ENCODE measurements at regions not wholly inside any gene's neighbourhood (a gene's known extent, or its start where the extent isn't known, plus 50 kb on each side); places are given as distances from the start of the nearest gene placed in this dataset.

GRCh38 chr18:43812627-43813026 lies 535.3 kb upstream of the SYT4 start:
- Histone ChIP-seq H3K4me2 (ENCODE audit: low read length) (no peak overlapping the region), H3K79me2 (ENCODE audit: control insufficient read depth, insufficient read depth, low read length, poor library complexity) (no peaks in the 10 kb centered on the region), H4K8ac (ENCODE audit: low read depth, low read length) (no peak overlapping the region), H3K18ac (ENCODE audit: low read length) (no peak overlapping the region), H2BK12ac (ENCODE audit: low read length) (no peak overlapping the region), H3K4me1 (ENCODE audit: control insufficient read depth in 1 of 2, insufficient read depth in 2 of 2, low read length in 2 of 2) (no peaks in the 10 kb centered on the region), H2AFZ (ENCODE audit: insufficient read depth, low read length, poor library complexity) (no peak overlapping the region), H3K14ac (ENCODE audit: low read length) (no peak overlapping the region), H3K4me3 (ENCODE audit: low read depth, low read length) (no peak overlapping the region), H3K79me1 (ENCODE audit: low read length) (no peaks in the 10 kb centered on the region), H2BK5ac (ENCODE audit: low read depth, low read length, poor library complexity) (no peak overlapping the region), H3K36me3 (ENCODE audit: control insufficient read depth in 1 of 2, insufficient read depth in 2 of 2, low read length in 2 of 2) (no peaks in the 10 kb centered on the region), H2AK5ac (ENCODE audit: low read length) (no peak overlapping the region), H4K91ac (ENCODE audit: low read depth, low read length) (no peak overlapping the region), H3K9me3 (ENCODE audit: insufficient read depth, low read depth, low read length) (no peaks in the 10 kb centered on the region), H3K27me3 (ENCODE audit: insufficient read depth, low read length) (no peaks in the 10 kb centered on the region), H3K9ac (ENCODE audit: low read length) (no peak overlapping the region), H2BK120ac (ENCODE audit: insufficient read depth, low read length, poor library complexity) (no peak overlapping the region), H3K23ac (ENCODE audit: low read length) (no peak overlapping the region), H3K27ac (ENCODE audit: low read depth, low read length) (no peak overlapping the region), H3K4ac (ENCODE audit: low read depth, low read length) (no peak overlapping the region), H4K12ac (ENCODE audit: low read depth, low read length) (no peak overlapping the region)
- no peak for DNase-seq
- no CpG with 5 or more reads among the region's 1 CpG for WGBS (ENCODE audit: extremely low coverage, insufficient coverage, insufficient read length)

- no peaks in the 10 kb centered on the region for H3K4me1 ChIP-seq (ENCODE audit: control insufficient read depth in 1 of 2, insufficient read depth in 2 of 2, low read length in 2 of 2)
- no CpG with 5 or more reads among the region's 1 CpG for WGBS (ENCODE audit: extremely low coverage, insufficient coverage, insufficient read length)
These were observed 542.1 kb upstream of the SYT4 start for GRCh38 chr18:43819397-43819796.

GRCh38 chr18:43819873-43820272 lies 542.6 kb upstream of the SYT4 start:
- H3K14ac ChIP-seq (ENCODE audit: low read length) = no peak overlapping the region
- no peak overlapping the region for H2AK5ac ChIP-seq (ENCODE audit: low read length)
- H3K79me2 ChIP-seq (ENCODE audit: control insufficient read depth, insufficient read depth, low read length, poor library complexity) = no peaks in the 10 kb centered on the region
- H2BK12ac ChIP-seq (ENCODE audit: low read length) = no peak overlapping the region
- no peak overlapping the region for H3K27ac ChIP-seq (ENCODE audit: low read depth, low read length)
- H3K4ac ChIP-seq (ENCODE audit: low read depth, low read length) = no peak overlapping the region
- H3K36me3 ChIP-seq (ENCODE audit: control insufficient read depth in 1 of 2, insufficient read depth in 2 of 2, low read length in 2 of 2) = no peaks in the 10 kb centered on the region
- no peak for DNase-seq
- no peaks in the 10 kb centered on the region for H3K9me3 ChIP-seq (ENCODE audit: insufficient read depth, low read depth, low read length)
- H3K23ac ChIP-seq (ENCODE audit: low read length) = no peak overlapping the region
- H2BK120ac ChIP-seq (ENCODE audit: insufficient read depth, low read length, poor library complexity) = no peak overlapping the region
- H3K79me1 ChIP-seq (ENCODE audit: low read length) = no peaks in the 10 kb centered on the region
- H3K27me3 ChIP-seq (ENCODE audit: insufficient read depth, low read length) = no peaks in the 10 kb centered on the region
- H3K4me3 ChIP-seq (ENCODE audit: low read depth, low read length) = no peak overlapping the region
- WGBS (ENCODE audit: extremely low coverage, insufficient coverage, insufficient read length) = no CpG with 5 or more reads among the region's 1 CpG
- no peak overlapping the region for H3K4me2 ChIP-seq (ENCODE audit: low read length)
- H2BK5ac ChIP-seq (ENCODE audit: low read depth, low read length, poor library complexity) = no peak overlapping the region
- peaks cover 0 to 2% of the 10 kb centered on the region in 2 experiments for H3K4me1 ChIP-seq (ENCODE audit: control insufficient read depth in 1 of 2, insufficient read depth in 2 of 2, low read length in 2 of 2)
- no peak overlapping the region for H2AFZ ChIP-seq (ENCODE audit: insufficient read depth, low read length, poor library complexity)
- no peak overlapping the region for H4K8ac ChIP-seq (ENCODE audit: low read depth, low read length)
- no peak overlapping the region for H3K18ac ChIP-seq (ENCODE audit: low read length)
- H3K9ac ChIP-seq (ENCODE audit: low read length) = no peak overlapping the region
- H4K91ac ChIP-seq (ENCODE audit: low read depth, low read length) = no peak overlapping the region
- no peak overlapping the region for H4K12ac ChIP-seq (ENCODE audit: low read depth, low read length)

More at GRCh38 chr18:43819397-43819796, 542.1 kb upstream of the SYT4 start:
- Histone ChIP-seq H3K27ac (ENCODE audit: low read depth, low read length) (no peak overlapping the region), H3K9ac (ENCODE audit: low read length) (no peak overlapping the region), H4K8ac (ENCODE audit: low read depth, low read length) (no peak overlapping the region), H3K36me3 (ENCODE audit: control insufficient read depth in 1 of 2, insufficient read depth in 2 of 2, low read length in 2 of 2) (no peaks in the 10 kb centered on the region), H3K27me3 (ENCODE audit: insufficient read depth, low read length) (no peaks in the 10 kb centered on the region), H3K79me2 (ENCODE audit: control insufficient read depth, insufficient read depth, low read length, poor library complexity) (no peaks in the 10 kb centered on the region), H3K4me3 (ENCODE audit: low read depth, low read length) (no peak overlapping the region), H2BK5ac (ENCODE audit: low read depth, low read length, poor library complexity) (no peak overlapping the region), H2AK5ac (ENCODE audit: low read length) (no peak overlapping the region), H3K23ac (ENCODE audit: low read length) (no peak overlapping the region), H3K18ac (ENCODE audit: low read length) (no peak overlapping the region), H2BK120ac (ENCODE audit: insufficient read depth, low read length, poor library complexity) (no peak overlapping the region), H3K14ac (ENCODE audit: low read length) (no peak overlapping the region), H3K4ac (ENCODE audit: low read depth, low read length) (no peak overlapping the region), H3K4me2 (ENCODE audit: low read length) (no peak overlapping the region), H4K12ac (ENCODE audit: low read depth, low read length) (no peak overlapping the region), H3K9me3 (ENCODE audit: insufficient read depth, low read depth, low read length) (no peaks in the 10 kb centered on the region), H3K79me1 (ENCODE audit: low read length) (no peaks in the 10 kb centered on the region), H2BK12ac (ENCODE audit: low read length) (no peak overlapping the region), H4K91ac (ENCODE audit: low read depth, low read length) (no peak overlapping the region), H2AFZ (ENCODE audit: insufficient read depth, low read length, poor library complexity) (no peak overlapping the region)
- no peak for DNase-seq

GRCh38 chr18:43825768-43826167 lies 548.5 kb upstream of the SYT4 start:
- no peaks in the 10 kb centered on the region for H3K79me2 ChIP-seq (ENCODE audit: control insufficient read depth, insufficient read depth, low read length, poor library complexity)
- H4K8ac ChIP-seq (ENCODE audit: low read depth, low read length) = no peak overlapping the region
- H3K27ac ChIP-seq (ENCODE audit: low read depth, low read length) = no peak overlapping the region
- no peaks in the 10 kb centered on the region for H3K36me3 ChIP-seq (ENCODE audit: control insufficient read depth in 1 of 2, insufficient read depth in 2 of 2, low read length in 2 of 2)
- H3K4ac ChIP-seq (ENCODE audit: low read depth, low read length) = no peak overlapping the region
- no peaks in the 10 kb centered on the region for H3K27me3 ChIP-seq (ENCODE audit: insufficient read depth, low read length)
- no peak overlapping the region for H3K18ac ChIP-seq (ENCODE audit: low read length)
- no peak overlapping the region for H3K9ac ChIP-seq (ENCODE audit: low read length)
- WGBS (ENCODE audit: extremely low coverage, insufficient coverage, insufficient read length) = no CpG with 5 or more reads among the region's 2 CpGs
- H4K91ac ChIP-seq (ENCODE audit: low read depth, low read length) = no peak overlapping the region
- H2BK5ac ChIP-seq (ENCODE audit: low read depth, low read length, poor library complexity) = no peak overlapping the region
- no peak overlapping the region for H2BK12ac ChIP-seq (ENCODE audit: low read length)
- H3K23ac ChIP-seq (ENCODE audit: low read length) = no peak overlapping the region
- no peak overlapping the region for H2AK5ac ChIP-seq (ENCODE audit: low read length)
- H2AFZ ChIP-seq (ENCODE audit: insufficient read depth, low read length, poor library complexity) = no peak overlapping the region
- H3K9me3 ChIP-seq (ENCODE audit: insufficient read depth, low read depth, low read length) = no peaks in the 10 kb centered on the region
- no peak for DNase-seq
- peak overlapping the region; percentile 72 for H2BK120ac ChIP-seq (ENCODE audit: insufficient read depth, low read length, poor library complexity)
- no peak overlapping the region for H3K14ac ChIP-seq (ENCODE audit: low read length)
- peaks cover 2 to 4% of the 10 kb centered on the region in 2 experiments for H3K4me1 ChIP-seq (ENCODE audit: control insufficient read depth in 1 of 2, insufficient read depth in 2 of 2, low read length in 2 of 2)
- H3K4me3 ChIP-seq (ENCODE audit: low read depth, low read length) = no peak overlapping the region
- no peaks in the 10 kb centered on the region for H3K79me1 ChIP-seq (ENCODE audit: low read length)
- no peak overlapping the region for H3K4me2 ChIP-seq (ENCODE audit: low read length)
- H4K12ac ChIP-seq (ENCODE audit: low read depth, low read length) = no peak overlapping the region

Data from trophoblast cell (in vitro differentiated cells and primary cell).